HepG2 (cell line): ENCODE measurements at regions not wholly inside any gene's neighbourhood (a gene's known extent, or its start where the extent isn't known, plus 50 kb on each side); places are given as distances from the start of the nearest gene placed in this dataset.

Source experiments
- ATAC-seq: fragments of 200-7000 bp; cut with Tn5 transposase; 3 replicates; pipeline ENCODE4 v1.9.1; 2020; ENCODE audit warnings: mild to moderate bottlenecking, moderate library complexity
- BruUV-seq: library from RNA; stranded (reverse); fragments of 400-500 nt; replicated peaks from 2 replicates; lab custom pipeline; 2021; lab: Mats Ljungman, UMichigan
- CTCF ChIA-PET: fragments of 300-600 bp; formaldehyde crosslinking; extraction: SDS; loops from one replicate; lab custom pipeline; 2021; ENCODE audit warnings: low total read pairs, inconsistent platforms, low intra/inter-chr PET ratio; lab: Yijun Ruan, JAX
- POLR2A ChIA-PET: fragments of 350-600 bp; sonication (Branson Sonifier 250); formaldehyde crosslinking; loops from one replicate; lab custom pipeline; 2020; ENCODE audit warnings: antibody characterized with exemption, inconsistent platforms; lab: Yijun Ruan, JAX
- DNase-seq: peaks from one replicate; pipeline ENCODE4 v3.0.0-alpha.2; 2015; ENCODE audit warnings: low spot score
- FAIRE-seq: peaks from 3 replicates; lab custom pipeline; 2011; peaks lifted over from hg19 to GRCh38; lab: Jason Lieb, UNC
- H2AFZ ChIP-seq: one replicate; pipeline ENCODE4 v1.6.1; 2011; ENCODE audit warnings: low read length, inconsistent platforms
- H3K27ac ChIP-seq: fragments of 300-600 bp; 3 replicates; pipeline ENCODE4 v1.8.0; 2011; ENCODE audit warnings: mixed run types, mild to moderate bottlenecking, mixed read lengths, low read length, inconsistent platforms; ENCODE audit not compliant: insufficient read depth; ENCODE audit errors: extremely low read length
- H3K27me3 ChIP-seq, 2 experiments: fragments of 200-600 bp in 1 of 2; 2 replicates in 1 of 2; 3 replicates in 1 of 2; pipeline versions ENCODE4 v1.6.0 to v1.8.0; 2011; ENCODE audit warnings: low read length in 2 of 2, mild to moderate bottlenecking in 2 of 2, moderate library complexity in 2 of 2, inconsistent platforms in 1 of 2; ENCODE audit not compliant: insufficient read depth in 2 of 2, control insufficient read depth in 1 of 2
- H3K36me3 ChIP-seq, 2 experiments: fragments of 200-600 bp in 1 of 2; replicated peaks in 1 of 2; 2 replicates in 1 of 2; 3 replicates in 1 of 2; pipeline versions ENCODE4 v1.5.1 to v1.8.0; 2011; ENCODE audit warnings: low read length in 2 of 2, inconsistent platforms in 1 of 2; ENCODE audit not compliant: insufficient read depth in 2 of 2, control insufficient read depth in 1 of 2
- H3K4me1 ChIP-seq: 2 replicates; pipeline ENCODE4 v1.5.1; 2012; ENCODE audit warnings: low read length, inconsistent platforms; ENCODE audit not compliant: insufficient read depth
- H3K4me2 ChIP-seq: 2 replicates; pipeline ENCODE4 v1.6.0; 2011; ENCODE audit warnings: low read depth, low read length, inconsistent platforms
- H3K4me3 ChIP-seq, 3 experiments: fragments of 200-600 bp in 1 of 3; sonication (generic), shearing (Covaris generic) in 1 of 3; replicated peaks in 1 of 3; 2 replicates each; pipeline ENCODE4 v1.5.1; 2011 to 2016; ENCODE audit warnings: low read length in 3 of 3, inconsistent platforms in 2 of 3, low read depth in 2 of 3, mild to moderate bottlenecking in 2 of 3, control low read depth in 1 of 3, mixed read lengths in 1 of 3; ENCODE audit not compliant: insufficient read depth in 1 of 3
- H3K79me2 ChIP-seq: one replicate; pipeline ENCODE4 v1.6.1; 2011; ENCODE audit warnings: low read length, inconsistent platforms; ENCODE audit not compliant: insufficient read depth
- H3K9ac ChIP-seq: 2 replicates; pipeline ENCODE4 v1.6.0; 2011; ENCODE audit warnings: mild to moderate bottlenecking, low read depth, low read length, inconsistent platforms; ENCODE audit not compliant: insufficient read depth
- H3K9me3 ChIP-seq: 2 replicates; pipeline ENCODE4 v1.5.1; 2012; ENCODE audit warnings: mild to moderate bottlenecking, low read length
- H4K20me1 ChIP-seq: 2 replicates; pipeline ENCODE4 v1.6.0; 2011; ENCODE audit warnings: inconsistent platforms, mild to moderate bottlenecking, low read length, moderate library complexity; ENCODE audit not compliant: insufficient read depth
- ELF3 ChIP-seq: IDR thresholded peaks from 2 replicates; pipeline ENCODE4 v1.6.1; 2016; ENCODE audit warnings: missing genetic modification reagents, missing compliant biosample characterization
- ISX ChIP-seq: sonication (generic); formaldehyde crosslinking; conservative IDR thresholded peaks from 2 replicates; pipeline ENCODE4 v1.5.0; 2020; ENCODE audit warnings: missing genetic modification reagents
- KLF13 ChIP-seq: sonication (generic); formaldehyde crosslinking; IDR thresholded peaks from 2 replicates; pipeline ENCODE4 v1.4.0; 2020; ENCODE audit warnings: mild to moderate bottlenecking, missing genetic modification reagents
- U2AF2 ChIP-seq: fragments of 200-400 bp; formaldehyde crosslinking; IDR thresholded peaks from 2 replicates; pipeline ENCODE4 v1.6.1; 2017; ENCODE audit warnings: low read depth, mild to moderate bottlenecking, low read length
- YY1 ChIP-seq: IDR thresholded peaks from 2 replicates; pipeline ENCODE4 v1.6.1; 2011; ENCODE audit warnings: low read length, low read depth, moderate library complexity, mild to moderate bottlenecking; ENCODE audit not compliant: insufficient read depth, insufficient replicate concordance
- ZKSCAN8 ChIP-seq: IDR thresholded peaks from 2 replicates; pipeline ENCODE4 v1.6.1; 2016; ENCODE audit warnings: borderline replicate concordance, missing genetic modification reagents, missing compliant biosample characterization
- ZNF501 ChIP-seq: sonication (generic); formaldehyde crosslinking; IDR thresholded peaks from 2 replicates; pipeline ENCODE4 v1.5.1; 2020; ENCODE audit warnings: mild to moderate bottlenecking, moderate library complexity, missing genetic modification reagents
- ZNF558 ChIP-seq: sonication (generic); formaldehyde crosslinking; IDR thresholded peaks from 2 replicates; pipeline ENCODE4 v1.9.0; 2022; ENCODE audit warnings: mild to moderate bottlenecking, missing genetic modification reagents, borderline replicate concordance
- WGBS: methylation state at CpG from one replicate; pipeline ENCODE4 v1.1.6; 2017; ENCODE audit warnings: low lambda C conversion rate; 5-methylcytosine and 5-hydroxymethylcytosine counted together
- in situ Hi-C: cut with HindIII; loops from 2 replicates; pipeline ENCODE4 v1.10.0; 2017; ENCODE audit warnings: low pct_unique_long_range_greater_than_20kb; ENCODE audit not compliant: extremely low pct_ligation_motif_present
- intact Hi-C: fragments of 100-400 bp; cut with micrococcal nuclease; formaldehyde crosslinking; loops from one replicate; pipeline ENCODE4 v1.10.0; 2022; ENCODE audit not compliant: unreplicated experiment
- TF ChIP-seq, protein P1 (sequence below): sonication (generic); formaldehyde crosslinking; IDR thresholded peaks from 2 replicates; pipeline ENCODE4 v1.4.0; 2020; ENCODE audit warnings: missing genetic modification reagents, mild to moderate bottlenecking, borderline replicate concordance
- TF ChIP-seq, protein P2 (sequence below): sonication (generic); formaldehyde crosslinking; IDR thresholded peaks from 2 replicates; pipeline ENCODE4 v1.8.1; 2023; ENCODE audit warnings: mild to moderate bottlenecking, missing genetic modification reagents, borderline replicate concordance

DNA sequence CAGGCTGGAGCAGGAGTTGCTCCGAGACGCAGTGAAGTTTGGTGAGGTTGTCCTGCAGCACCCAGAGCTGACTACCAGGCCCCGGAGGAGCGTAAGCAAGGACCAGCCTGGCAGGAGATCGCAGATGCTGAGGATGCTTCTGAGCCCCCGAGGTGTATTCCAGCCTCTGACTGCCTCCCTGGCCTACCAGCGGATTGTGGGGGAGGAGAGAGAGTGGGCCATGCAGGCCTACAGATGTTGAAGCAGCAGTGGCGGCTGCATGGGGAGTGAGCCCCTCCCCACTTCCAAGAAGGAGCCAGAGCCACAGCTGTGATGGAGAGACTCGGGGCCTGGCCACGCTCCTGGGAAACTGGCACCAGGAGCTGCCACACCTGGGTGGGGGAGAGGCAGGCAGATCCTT is 302.5 kb upstream of the PROK2 start:
- ChIA-PET POLR2A (no interaction called here), CTCF (no interaction called here)
- Histone ChIP-seq H4K20me1 (no peaks in the 10 kb centered on the region), H3K27me3 (peaks cover 0 to 12% of the 10 kb centered on the region in 2 experiments; a peak in 3 of 5 replicates), H3K4me2 (no peak overlapping the region), H3K9ac (no peak overlapping the region), H3K27ac (no peak overlapping the region), H3K4me3 (no peak overlapping the region), H2AFZ (no peak overlapping the region), H3K4me1 (peaks cover 2% of the 10 kb centered on the region), H3K9me3 (no peaks in the 10 kb centered on the region), H3K36me3 (no peaks in the 10 kb centered on the region), H3K79me2 (no peaks in the 10 kb centered on the region)
- TF ChIP-seq ELF3 (CRISPR knock-in tag), result no peak
- TF ChIP-seq, protein P1, sequence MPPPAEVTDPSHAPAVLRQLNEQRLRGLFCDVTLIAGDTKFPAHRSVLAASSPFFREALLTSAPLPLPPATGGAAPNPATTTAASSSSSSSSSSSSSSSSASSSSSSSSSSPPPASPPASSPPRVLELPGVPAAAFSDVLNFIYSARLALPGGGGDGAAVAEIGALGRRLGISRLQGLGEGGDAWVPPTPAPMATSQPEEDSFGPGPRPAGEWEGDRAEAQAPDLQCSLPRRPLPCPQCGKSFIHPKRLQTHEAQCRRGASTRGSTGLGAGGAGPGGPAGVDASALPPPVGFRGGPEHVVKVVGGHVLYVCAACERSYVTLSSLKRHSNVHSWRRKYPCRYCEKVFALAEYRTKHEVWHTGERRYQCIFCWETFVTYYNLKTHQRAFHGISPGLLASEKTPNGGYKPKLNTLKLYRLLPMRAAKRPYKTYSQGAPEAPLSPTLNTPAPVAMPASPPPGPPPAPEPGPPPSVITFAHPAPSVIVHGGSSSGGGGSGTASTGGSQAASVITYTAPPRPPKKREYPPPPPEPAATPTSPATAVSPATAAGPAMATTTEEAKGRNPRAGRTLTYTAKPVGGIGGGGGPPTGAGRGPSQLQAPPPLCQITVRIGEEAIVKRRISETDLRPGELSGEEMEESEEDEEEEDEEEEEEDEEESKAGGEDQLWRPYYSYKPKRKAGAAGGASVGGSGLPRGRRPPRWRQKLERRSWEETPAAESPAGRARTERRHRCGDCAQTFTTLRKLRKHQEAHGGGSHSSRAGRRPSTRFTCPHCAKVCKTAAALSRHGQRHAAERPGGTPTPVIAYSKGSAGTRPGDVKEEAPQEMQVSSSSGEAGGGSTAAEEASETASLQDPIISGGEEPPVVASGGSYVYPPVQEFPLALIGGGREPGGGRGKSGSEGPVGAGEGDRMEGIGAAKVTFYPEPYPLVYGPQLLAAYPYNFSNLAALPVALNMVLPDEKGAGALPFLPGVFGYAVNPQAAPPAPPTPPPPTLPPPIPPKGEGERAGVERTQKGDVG (CRISPR knock-in tag), result no peak
- no peak for TF ChIP-seq ZNF558 (CRISPR knock-in tag)
- TF ChIP-seq ZKSCAN8, result no peak
- TF ChIP-seq, protein P2, sequence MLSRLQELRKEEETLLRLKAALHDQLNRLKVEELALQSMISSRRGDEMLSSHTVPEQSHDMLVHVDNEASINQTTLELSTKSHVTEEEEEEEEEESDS, result no peak
- no peak for TF ChIP-seq U2AF2
- no peak for TF ChIP-seq KLF13 (CRISPR knock-in tag)
- no peak for TF ChIP-seq ISX (CRISPR knock-in tag)
- no peak for TF ChIP-seq ZNF501 (CRISPR knock-in tag)
- no peak for TF ChIP-seq YY1
- FAIRE-seq (no peak), ATAC-seq (no peak), DNase-seq (no peak)
- in situ Hi-C loops, result no loop called here
- intact Hi-C loops, result no loop called here
- WGBS, result 35% methylated on average over 3 of the region's 10 CpGs
- BruUV-seq, result no TSS peak
